GM19468 (cell line): ENCODE measurements at regions not wholly inside any gene's neighbourhood (a gene's known extent, or its start where the extent isn't known, plus 50 kb on each side); places are given as distances from the start of the nearest gene placed in this dataset.
"Not testable (repeated sequence)": the region's sequence is repeated elsewhere in the genome, so short reads cannot be mapped to it uniquely, and the experiment has no call there.

Experiments used
- ATAC-seq: cut with Tn5 transposase; IDR thresholded peaks from one replicate; pipeline ENCODE4 v1.9.1; 2021; ENCODE audit warnings: mild to moderate bottlenecking, moderate library complexity, moderate number of reproducible peaks; ENCODE audit not compliant: unreplicated experiment; ENCODE audit errors: extremely low read depth

DNA sequence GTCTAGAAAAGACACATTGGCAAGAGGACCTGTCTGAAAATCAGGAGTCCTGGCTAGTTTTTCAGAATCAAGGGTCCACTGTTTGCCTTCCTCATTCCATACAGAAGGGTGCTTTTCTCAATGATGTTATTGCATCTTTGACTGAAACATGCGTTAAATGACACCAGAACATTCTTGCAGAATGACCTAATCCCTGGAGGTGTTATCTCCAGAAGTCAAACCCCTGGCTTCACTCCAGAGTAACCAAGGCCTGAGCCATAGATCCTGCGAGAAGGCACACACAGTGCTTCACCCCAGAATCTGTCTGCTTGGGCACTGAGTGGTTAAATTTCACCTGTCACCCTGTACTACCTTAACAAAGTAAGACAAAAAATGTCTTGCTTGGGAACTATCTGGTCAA is 1055.2 kb upstream of the FANCL start:
- ATAC-seq: no peak

DNA sequence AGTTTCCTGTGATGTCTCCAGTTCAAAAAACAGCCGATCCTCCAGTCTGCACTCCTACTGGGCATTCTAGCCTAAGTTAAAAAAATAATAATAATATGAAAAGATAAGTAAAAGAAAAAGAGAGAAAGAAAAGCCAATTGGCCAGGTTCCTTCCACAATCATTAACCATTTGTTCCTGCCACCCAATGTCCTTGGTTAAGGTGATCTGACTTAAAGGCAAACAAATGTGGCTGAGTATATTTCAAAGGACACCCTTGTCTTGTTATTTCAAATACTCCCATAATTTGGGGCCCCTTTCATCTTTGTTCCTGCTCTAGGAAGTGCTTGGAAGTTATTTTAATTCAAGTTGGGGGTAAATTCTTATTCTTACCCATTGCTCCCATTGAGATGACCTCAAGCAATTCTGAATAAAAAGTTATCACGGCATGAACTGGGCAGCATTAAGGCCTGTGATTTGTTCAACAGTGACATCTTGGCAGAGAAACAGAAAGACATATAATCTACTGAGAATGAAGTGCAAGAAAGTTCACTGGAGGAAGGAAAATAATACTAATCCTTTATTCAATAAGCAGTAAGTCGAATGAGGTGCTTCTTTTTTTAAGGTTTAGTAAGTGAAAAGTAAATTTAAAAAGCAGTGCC is 1054.5 kb upstream of the FANCL start:
- ATAC-seq: no peak

DNA sequence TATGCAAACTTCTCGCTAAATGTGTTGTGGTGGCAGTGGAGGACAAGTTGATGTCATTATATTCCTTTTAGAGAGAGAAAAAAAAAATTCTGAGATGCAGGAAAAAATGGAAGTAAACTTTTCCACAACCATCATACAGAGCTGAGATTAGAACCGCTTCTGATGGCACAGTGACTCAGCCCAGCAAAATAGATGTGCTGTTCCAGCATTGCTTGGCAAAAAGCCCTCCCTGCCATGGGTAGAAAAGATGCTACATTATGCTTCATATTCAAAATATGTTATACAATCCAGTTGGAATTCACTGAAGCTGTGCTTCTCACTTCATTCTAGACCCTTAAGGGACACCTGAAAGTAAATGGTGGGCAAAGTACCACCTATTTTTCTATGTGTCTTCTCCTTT is 1047.6 kb upstream of the FANCL start:
- no peak for ATAC-seq

DNA sequence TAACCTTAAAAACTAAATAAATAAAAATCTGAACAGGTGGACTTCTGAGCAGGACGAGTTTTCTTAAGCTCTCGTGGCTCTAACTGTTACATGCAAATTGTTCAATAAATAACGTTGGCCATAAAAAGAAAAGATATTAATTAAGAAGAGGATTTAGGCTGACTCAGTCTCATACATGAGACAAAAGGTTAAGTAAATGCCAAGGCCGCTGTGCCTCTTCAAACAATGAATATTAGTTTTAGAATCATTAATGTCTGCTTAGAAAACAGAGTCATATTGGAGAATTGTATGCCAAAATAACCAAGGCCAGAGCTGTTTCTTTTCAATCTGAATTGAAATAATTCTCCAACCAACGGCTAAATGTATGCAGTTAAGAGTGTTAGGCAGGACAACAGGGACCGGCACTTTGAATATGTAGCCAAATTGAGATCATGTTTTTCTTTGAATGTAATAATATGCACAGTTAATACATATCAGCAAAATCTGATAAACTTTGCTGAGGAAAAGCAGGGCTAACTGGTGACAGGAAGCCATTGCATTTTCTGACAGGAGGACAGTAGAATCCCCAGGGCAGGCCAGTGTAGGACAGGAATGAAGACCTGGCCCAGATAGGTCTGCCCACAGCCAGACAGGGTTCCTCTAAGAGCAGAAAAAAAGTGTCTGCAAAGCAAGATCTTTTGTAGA is 1041.4 kb upstream of the FANCL start:
- no peak for ATAC-seq

DNA sequence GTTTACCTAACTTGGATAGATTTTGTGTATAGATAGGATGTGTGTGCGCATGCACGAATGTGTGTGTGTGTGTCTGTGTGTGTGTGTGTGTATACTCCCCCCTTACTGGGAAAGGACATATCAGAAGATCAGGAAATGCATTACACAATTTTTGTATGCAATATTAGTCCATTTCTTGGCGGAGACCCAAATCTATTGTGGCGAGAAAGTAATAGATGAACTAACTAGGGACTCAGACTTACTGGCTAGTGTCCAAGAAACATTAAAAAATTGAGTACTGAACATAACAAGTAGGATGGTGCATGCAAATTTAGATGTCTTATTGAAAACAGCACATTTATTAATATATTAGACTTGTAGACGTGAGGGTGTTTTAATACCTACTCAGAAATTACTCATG is 1036.5 kb upstream of the FANCL start:
- no peak for ATAC-seq

DNA sequence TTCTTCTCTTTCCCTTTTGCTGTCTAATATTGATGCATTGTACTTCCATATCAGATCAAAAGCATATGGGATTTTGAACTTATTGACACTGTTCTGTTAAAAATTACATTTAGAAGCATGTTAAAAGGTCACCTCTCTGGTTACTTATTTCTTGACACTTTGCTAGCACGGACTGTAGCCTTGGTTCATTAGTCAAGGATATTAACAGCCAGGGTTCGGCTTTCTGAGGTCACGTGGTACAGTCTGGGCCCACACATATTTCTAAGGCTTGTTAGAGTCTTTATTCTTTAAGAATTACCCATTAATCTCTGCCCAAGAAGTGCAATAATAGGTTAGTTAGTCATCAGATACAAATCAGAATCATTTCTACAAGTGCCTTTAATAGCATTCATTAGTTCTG is 1035.8 kb upstream of the FANCL start:
- ATAC-seq: no peak

DNA sequence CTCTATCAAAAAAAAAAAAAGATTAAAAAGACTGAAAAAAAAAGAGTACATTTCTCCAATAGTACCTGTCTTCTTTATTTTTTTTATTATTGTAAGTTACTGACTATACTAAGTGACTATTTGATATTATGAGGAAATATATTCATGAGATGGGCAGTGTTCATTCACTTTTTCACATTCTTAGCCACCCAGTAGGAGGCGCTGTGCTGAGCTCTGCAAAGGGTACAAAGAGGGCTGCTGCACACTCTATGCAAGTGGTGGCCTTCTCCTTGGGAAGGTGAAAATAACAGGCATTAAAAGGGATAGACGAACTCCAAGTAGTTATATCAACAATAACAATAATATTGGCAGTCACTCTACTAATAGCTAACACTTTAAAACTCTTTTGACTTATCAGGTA is 1034.9 kb upstream of the FANCL start:
- no peak for ATAC-seq

DNA sequence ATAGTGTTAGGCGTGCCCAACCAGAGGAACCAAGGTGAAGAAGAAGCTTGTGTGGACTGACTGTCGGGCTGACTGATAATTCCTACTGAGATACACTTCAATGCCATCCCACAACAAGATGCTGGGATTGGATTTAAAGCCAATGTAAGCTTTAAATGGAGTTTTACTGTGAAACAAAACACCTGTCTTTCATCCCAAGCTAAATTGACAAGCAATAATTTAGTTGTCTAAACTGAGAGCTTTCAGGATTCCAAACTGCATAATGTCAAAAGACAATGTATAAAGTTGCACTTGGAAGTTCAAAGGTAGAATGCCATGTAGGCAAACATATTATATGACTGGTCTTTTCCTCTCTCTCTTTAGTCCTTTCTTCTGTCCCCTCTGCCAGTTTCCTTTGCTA is 1025.3 kb upstream of the FANCL start:
- ATAC-seq: no peak

DNA sequence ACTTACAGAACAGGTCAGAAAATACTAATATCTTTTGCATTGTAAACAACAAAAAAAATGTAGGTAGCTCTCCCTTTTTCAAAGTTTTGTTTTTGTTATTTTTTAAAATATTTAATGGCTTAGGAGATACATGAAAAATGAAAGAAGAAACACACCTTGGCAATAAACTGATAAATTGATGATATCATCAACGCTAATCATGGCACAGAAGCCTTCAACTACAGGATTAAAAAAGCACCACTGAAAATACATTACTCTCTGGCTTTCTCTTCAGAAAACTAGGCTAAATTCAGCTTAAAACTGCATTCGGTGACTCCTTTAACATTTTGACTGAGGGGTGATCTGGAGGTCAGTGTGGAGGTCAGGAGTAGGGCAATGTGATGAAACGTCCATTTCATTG is 1018.8 kb upstream of the FANCL start:
- ATAC-seq: no peak

DNA sequence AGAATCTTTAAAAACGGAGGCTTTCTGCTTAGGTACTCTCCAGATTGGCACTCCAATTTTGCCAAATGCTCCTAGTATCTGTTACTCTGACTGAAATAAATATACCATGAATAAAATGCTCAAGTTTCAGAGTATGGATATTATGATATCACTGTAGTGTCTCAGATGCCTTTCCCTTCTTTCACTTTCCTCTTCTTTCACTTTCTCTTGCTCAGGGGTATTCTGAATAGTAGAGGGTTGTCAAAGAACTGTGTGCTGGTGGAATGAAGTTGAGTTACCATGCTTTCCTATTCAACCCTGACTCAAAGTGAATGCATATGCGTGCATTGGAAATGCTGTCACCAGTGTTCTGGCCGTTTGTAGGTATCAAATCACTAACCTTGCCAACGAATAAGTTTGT is 1015.2 kb upstream of the FANCL start:
- ATAC-seq: no peak

DNA sequence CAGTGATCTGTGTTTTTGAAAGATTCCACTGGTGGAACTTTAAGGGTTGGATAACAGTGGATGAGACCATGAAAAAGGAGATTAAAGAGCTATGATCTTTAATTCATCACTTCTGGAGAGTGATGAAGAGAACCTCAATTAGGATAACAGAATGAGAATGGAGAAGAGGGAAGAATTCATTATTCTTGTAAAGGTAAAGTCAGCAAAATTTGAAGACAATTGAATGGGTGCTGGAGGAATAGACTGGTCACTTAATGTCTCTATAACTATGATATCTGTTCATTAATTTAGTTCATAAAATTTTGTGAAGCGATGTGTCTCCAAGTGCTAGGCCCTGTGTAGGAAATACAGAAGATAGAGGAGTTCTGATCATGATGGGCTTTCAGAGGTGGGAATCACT is 1013.2 kb upstream of the FANCL start:
- no peak for ATAC-seq

DNA sequence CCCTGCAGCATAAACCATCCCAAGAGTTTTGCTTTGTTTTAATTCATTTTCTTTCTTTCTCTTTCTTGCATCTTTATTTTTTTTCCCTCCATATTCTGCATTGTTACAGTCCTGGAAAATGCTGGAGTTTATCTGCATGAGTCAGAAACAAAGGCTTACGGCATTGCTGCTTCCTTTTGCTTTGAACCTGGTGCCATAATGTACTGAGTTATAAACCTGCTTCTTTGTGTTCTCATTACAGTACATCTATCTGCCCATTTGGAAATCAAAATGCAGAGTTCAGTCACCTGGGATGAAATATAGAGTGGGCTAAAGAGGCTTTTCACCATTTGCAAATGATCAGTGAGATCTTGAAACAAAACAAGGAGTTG is 1009.2 kb upstream of the FANCL start:
- no peak for ATAC-seq

DNA sequence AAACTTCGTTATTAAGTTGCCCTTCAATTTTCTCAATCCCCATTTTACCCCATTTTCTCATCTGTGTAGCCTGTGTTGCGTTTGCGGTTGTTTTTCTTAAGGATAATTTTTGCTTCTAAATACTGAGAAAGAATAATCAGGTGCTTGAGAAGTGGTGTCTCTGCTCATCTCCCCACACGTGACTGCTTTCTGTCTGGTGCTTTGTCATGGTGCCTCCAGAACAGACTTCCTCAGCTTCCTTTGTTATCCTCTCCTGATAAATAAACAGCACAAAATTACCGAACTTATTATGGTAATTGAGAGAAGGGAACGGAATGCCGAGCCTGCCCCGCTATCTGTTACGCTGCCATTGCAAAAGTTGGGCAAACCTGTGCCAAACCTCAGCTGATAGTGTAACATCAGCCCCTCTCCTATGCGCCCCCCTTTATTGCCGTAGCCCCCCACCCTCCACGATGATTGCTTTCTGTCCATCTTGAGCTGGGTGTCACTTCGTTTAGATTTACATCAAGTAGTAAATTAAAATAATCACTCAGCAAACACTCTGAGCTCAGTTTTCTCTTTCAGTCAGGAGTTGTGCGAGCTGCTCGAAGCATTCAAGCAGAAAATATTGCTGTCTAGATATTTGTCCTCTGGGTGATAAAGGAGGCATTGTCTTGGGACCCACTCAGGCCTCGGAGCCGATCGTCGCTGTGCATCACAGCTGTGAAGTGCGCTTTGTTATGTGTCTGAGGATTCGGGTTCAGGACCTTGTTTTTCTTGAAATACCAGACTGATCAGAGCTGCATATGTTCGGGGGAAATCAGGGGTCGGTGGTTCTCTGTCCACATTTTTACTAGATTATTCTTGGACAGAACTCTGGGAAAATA is 1008.5 kb upstream of the FANCL start:
- no peak for ATAC-seq

DNA sequence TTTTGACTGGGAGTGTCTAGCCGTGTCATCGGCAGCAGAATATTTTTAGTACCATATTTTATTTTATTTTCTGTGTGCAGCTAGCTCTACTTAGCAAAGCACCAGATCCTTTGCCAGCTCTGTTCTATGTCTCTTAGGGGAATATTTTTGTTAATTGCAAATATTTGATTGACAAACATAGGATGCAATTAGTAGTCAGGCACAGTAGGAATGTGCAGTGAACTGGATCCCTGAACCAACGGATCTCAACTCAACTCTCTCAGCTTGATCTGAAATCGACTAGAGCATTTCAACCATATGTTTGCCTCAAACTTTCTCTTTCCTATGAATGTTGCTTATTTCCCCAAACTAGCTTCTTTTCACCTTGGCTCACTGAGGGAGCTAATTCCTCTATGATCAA is 998.0 kb upstream of the FANCL start:
- no peak for ATAC-seq

DNA sequence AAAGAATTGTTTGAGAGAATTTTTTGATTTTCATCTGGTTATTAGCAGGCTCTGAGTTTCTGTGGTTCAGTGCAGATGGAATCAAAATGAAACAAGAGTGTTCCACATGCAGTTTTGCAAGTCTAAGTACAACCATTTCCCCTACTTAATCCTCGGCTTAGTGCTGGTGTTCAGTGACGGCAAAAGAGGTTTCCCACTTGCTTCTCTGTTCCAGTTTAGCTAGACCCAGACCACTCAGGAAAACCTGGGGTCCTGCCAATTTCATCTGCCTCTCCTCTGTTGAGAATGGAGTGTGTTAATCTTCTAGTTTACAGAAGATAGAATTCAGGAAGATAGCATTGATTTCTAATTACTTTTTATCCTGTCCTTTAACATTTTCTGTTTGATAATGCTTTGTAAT is 996.2 kb upstream of the FANCL start:
- ATAC-seq: no peak

DNA sequence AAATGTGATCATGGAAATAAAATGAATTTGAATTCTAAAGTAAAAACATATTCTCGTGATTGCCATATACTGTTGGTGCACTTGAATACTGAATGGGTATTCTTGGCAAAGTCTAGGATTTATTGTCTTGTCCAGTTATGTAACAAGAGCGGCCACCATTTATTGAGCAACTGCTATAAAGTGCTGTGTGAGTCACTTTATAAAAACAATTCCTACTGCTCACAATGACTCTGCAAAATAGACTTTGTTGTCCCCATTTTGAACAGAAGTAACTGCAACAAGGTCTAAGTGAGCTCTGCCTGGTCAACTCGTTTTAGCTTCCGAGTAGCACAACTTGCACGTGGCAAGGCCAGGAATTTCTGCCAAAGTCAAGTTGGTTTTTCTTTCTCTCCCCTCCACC is 995.6 kb upstream of the FANCL start:
- ATAC-seq: no peak

DNA sequence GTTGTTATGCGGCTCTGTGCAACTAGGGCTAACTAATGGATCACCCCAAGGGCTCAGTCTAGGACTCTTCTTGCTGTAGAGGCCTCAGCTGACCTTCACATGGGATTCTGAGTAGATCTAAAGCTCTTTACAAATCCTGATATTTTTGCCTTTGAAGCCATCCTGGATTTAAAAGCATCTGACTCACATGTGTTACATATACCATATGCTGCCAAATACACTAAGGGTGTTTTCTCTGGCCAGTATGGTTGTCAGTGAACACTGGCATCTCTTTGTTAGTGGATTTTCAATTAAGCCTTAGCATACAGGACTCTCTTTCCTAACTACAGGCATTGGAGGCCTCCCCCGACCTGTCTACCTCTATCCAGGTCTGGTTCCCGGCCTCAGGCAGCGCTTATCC is 992.8 kb upstream of the FANCL start:
- no peak for ATAC-seq

DNA sequence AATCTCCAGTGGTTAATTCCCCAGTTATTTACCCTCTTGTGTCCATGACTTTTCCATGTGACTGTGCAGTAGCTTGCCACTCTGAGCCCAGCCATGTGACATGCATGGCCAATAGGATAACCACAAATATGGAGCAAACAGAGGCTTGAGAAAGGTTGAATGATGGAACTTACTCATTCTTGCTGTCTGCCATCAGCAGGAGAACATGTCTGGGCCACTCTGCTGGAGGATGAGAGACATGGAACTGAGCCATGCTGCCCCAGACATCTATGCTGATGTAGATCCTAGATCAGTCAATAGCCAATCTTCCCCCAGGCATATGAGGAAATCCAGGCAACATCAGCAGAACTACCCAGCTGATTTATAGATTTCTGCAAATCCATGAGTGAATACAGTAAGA is 992.3 kb upstream of the FANCL start:
- ATAC-seq: no peak

DNA sequence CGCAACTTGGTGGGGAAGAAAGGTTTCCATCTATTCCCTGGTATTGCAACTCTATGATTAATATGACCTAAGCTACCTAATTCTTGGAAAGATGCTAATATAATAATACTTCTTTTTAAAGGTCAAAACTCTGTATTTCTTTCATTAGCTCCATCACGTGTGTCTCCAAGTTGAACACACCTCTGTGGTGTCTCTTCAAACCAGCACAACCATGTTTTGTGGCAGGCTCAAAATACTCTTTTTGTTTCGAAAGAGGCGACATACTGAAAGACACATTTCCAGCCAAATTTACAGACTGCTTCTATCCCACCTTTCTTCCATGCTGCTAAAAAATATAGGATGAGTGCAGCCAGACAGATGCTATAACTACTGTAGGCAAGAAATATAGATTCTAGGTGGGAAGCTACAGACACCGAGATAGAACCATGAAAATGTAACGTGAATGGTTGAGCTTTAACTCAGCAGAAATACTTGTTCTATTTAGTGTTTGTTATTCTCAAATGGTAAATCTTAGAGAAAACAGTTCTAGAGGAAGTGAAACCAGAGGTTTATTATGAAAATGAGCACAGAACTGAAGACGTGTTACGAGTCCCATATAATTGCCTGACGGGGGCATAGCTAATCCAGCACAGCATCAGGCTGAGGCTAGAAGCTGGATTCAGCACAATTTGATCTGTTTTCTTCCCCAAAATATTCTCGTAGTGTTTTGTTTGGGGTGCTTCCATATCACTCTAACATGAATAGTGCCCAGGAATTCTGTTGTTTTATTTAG is 991.5 kb upstream of the FANCL start:
- peak; percentile 68 for ATAC-seq

DNA sequence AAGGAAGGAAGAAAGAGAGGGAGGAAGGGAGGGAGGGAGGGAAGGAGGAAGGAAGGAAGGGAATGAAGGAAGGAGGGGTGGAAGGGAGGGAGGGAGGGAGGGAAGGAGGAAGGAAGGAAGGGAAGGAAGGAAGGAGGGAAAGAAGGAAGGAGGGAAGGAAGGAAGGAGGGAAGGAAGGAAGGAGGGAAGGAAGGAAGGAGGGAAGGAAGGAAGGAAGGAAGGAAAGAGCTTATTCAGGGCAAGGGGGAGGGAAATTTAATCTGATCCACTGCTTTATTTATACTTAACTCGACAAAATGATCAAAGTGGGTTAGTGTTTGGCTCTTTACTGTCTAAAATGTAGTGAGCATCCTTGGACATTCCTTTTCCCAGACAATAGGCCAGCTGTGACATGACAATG is 985.2 kb upstream of the FANCL start:
- ATAC-seq: not testable (repeated sequence)

DNA sequence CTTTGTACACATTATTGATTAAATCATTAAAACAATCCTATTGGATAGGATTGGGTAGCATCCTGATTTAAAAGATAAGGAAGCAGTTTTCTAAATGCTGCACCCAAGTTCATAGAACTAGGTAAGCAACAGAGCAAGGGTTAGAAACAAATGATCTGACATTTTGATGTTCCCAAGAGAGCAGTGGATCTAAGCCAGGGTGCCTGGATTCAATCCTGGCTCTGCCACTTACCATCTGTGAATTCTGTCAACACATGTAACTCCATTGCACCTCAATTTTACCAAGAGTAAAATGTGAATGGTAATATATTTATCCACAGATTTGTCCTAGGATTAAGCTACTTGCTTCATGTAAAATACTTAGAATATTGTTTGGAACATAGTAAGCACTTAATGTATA is 982.6 kb upstream of the FANCL start:
- no peak for ATAC-seq
